Stimulated activated CD8-positive, alpha-beta memory T cell treated with anti-CD3 and anti-CD28 coated beads, Interleukin-15, amount 100 ng/mL, for 1 hour (primary cell): ENCODE measurements at regions not wholly inside any gene's neighbourhood (a gene's known extent, or its start where the extent isn't known, plus 50 kb on each side); places are given as distances from the start of the nearest gene placed in this dataset.

Experiments used
- DNase-seq: peaks from one replicate; pipeline ENCODE4 v3.0.0-alpha.2; 2020; ENCODE audit warnings: low read depth

- no peak for DNase-seq
Observed at GRCh38 chr2:126748188-126748760, 92.3 kb downstream of the GYPC start.

GRCh38 chr2:126748929-126749518 is 93.1 kb downstream of the GYPC start:
- DNase-seq = no peak

- no peak for DNase-seq
Observed at GRCh38 chr2:126749537-126749936, 93.6 kb downstream of the GYPC start.

GRCh38 chr2:126750506-126750905 is 94.5 kb downstream of the GYPC start:
- no peak for DNase-seq

GRCh38 chr2:126751477-126751876 is 95.5 kb downstream of the GYPC start:
- DNase-seq = no peak

- DNase-seq = no peak
Observed at GRCh38 chr2:126752876-126753275, 96.9 kb downstream of the GYPC start.

GRCh38 chr2:126753501-126754212 is 97.7 kb downstream of the GYPC start:
- DNase-seq = no peak

GRCh38 chr2:126754240-126755004 is 98.5 kb downstream of the GYPC start:
- no peak for DNase-seq

- no peak for DNase-seq
Observed at GRCh38 chr2:126756125-126756524, 100.2 kb downstream of the GYPC start.

- DNase-seq = no peak
Observed at GRCh38 chr2:126761256-126761980, 105.5 kb downstream of the GYPC start.

GRCh38 chr2:126761981-126762878 is 106.3 kb downstream of the GYPC start:
- DNase-seq = no peak

- DNase-seq = no peak
Observed at GRCh38 chr2:126764686-126765265, 108.8 kb downstream of the GYPC start.

GRCh38 chr2:126765395-126765794 is 109.4 kb downstream of the GYPC start:
- no peak for DNase-seq

- DNase-seq = no peak
Observed at GRCh38 chr2:126766295-126766968, 110.5 kb downstream of the GYPC start.

- no peak for DNase-seq
Observed at GRCh38 chr2:126766969-126767296, 111.0 kb downstream of the GYPC start.

GRCh38 chr2:126769118-126769517 is 113.2 kb downstream of the GYPC start:
- DNase-seq = no peak

GRCh38 chr2:126770466-126770865 is 114.5 kb downstream of the GYPC start:
- DNase-seq = no peak

GRCh38 chr2:126771094-126771493 is 115.1 kb downstream of the GYPC start:
- no peak for DNase-seq

GRCh38 chr2:126771501-126772195 is 115.7 kb downstream of the GYPC start:
- no peak for DNase-seq

GRCh38 chr2:126774290-126774689 is 118.3 kb downstream of the GYPC start:
- no peak for DNase-seq
